ENCODE measurements at regions not wholly inside any gene's neighbourhood (a gene's known extent, or its start where the extent isn't known, plus 50 kb on each side); places are given as distances from the start of the nearest gene placed in this dataset.

GRCh38 chr2:224222974-224223373, 178.9 kb downstream of the FAM124B start:
- TF ChIP-seq, protein P1, sequence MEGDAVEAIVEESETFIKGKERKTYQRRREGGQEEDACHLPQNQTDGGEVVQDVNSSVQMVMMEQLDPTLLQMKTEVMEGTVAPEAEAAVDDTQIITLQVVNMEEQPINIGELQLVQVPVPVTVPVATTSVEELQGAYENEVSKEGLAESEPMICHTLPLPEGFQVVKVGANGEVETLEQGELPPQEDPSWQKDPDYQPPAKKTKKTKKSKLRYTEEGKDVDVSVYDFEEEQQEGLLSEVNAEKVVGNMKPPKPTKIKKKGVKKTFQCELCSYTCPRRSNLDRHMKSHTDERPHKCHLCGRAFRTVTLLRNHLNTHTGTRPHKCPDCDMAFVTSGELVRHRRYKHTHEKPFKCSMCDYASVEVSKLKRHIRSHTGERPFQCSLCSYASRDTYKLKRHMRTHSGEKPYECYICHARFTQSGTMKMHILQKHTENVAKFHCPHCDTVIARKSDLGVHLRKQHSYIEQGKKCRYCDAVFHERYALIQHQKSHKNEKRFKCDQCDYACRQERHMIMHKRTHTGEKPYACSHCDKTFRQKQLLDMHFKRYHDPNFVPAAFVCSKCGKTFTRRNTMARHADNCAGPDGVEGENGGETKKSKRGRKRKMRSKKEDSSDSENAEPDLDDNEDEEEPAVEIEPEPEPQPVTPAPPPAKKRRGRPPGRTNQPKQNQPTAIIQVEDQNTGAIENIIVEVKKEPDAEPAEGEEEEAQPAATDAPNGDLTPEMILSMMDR (IDR thresholded peaks at IDR 0.05) = no peak
- TF ChIP-seq POLR2AphosphoS5 (IDR thresholded peaks at IDR 0.05) = no peak

All from suprapubic skin (tissue), 3 donors.